ENCODE measurements at regions not wholly inside any gene's neighbourhood (a gene's known extent, or its start where the extent isn't known, plus 50 kb on each side); places are given as distances from the start of the nearest gene placed in this dataset.
A peak's percentile ranks its signal among the peaks of the same experiment; 100 is the strongest.

DNA sequence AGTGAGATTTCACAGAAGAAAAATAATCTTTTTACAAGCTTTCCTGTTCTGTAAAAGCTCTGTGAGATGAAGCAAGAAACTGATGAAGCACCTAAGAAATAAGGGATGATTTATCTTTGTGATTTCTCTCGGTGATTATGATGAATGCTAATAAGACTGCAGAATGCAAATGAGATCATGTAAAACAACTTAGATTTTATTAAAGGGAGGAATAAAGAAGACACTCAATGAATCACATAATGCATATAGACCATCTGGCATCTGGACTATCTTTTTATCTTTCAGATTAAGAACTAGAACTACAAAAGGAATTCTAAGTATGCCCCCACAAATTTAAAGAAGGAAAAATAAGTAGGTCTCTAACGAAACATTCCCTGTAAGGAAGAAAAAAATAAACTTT lies 361.5 kb upstream of the OPRM1 start:
- peak; percentile 30 for DNase-seq (ENCODE audit: low read depth, low spot score)
- Histone ChIP-seq H3K36me3 (ENCODE audit: insufficient read depth, low read length) (no peaks in the 10 kb centered on the region), H3K9me3 (ENCODE audit: low read depth, low read length) (no peaks in the 10 kb centered on the region), H3K9ac (ENCODE audit: insufficient read length) (no peak overlapping the region), H3K4me3 (peak overlapping the region; percentile 14), H3K27ac (peak overlapping the region; percentile 65)
- TF ChIP-seq FOXP2 (optimal IDR thresholded peaks at IDR 0.05; ENCODE audit: control extremely low read depth, extremely low read length, insufficient read depth) (no peak), POLR2AphosphoS5 (IDR thresholded peaks at IDR 0.05; ENCODE audit: borderline replicate concordance, low read depth, low read length) (no peak), EZH2 (IDR thresholded peaks at IDR 0.05) (no peak)

DNA sequence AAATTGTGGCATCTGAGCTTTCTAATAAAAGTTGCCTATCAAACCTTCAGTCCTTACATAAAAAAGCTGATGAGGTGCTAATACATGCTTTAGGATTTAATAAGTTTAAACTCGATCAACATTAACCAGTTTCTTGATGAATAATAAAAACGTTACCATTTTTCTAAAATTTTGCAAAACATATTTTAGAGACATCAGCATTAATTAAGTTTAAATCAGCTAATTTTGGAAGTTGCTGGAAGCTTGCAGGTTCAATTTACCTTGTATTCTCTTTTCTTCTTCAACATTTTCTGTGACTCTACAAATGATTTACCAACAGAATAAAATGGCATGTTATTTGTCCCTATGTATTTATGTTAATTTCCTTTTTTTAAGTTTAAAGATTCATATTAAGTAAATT lies 365.3 kb upstream of the OPRM1 start:
- no peak for DNase-seq (ENCODE audit: low read depth, low spot score)
- Histone ChIP-seq H3K9me3 (ENCODE audit: low read depth, low read length) (no peaks in the 10 kb centered on the region), H3K36me3 (ENCODE audit: insufficient read depth, low read length) (no peaks in the 10 kb centered on the region), H3K4me3 (no peak overlapping the region), H3K9ac (ENCODE audit: insufficient read length) (no peak overlapping the region), H3K27ac (no peak overlapping the region)
- no peak for TF ChIP-seq EZH2 (IDR thresholded peaks at IDR 0.05)
- TF ChIP-seq POLR2AphosphoS5 (IDR thresholded peaks at IDR 0.05; ENCODE audit: borderline replicate concordance, low read depth, low read length) = no peak
- no peak for TF ChIP-seq FOXP2 (optimal IDR thresholded peaks at IDR 0.05; ENCODE audit: control extremely low read depth, extremely low read length, insufficient read depth)

DNA sequence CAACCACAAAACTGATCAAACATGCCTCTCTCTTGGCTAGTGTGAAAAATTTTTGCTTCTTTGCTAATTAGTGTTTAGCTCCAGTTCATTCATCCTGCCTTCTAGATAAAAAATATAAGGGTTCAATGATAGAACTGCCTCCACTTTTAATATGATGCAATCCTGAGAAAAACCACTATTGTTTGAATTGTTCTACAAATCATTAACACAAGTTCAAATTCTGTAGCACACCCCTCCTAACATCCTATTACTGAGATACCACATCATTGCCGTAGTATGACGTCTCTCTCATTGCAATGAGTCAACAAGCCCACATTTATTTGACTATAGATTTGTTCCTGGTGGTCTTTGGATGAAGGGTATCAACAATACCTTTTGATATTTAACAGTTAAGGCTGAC lies 365.8 kb upstream of the OPRM1 start:
- H3K4me3 ChIP-seq = no peak overlapping the region
- H3K27ac ChIP-seq = no peak overlapping the region
- H3K36me3 ChIP-seq (ENCODE audit: insufficient read depth, low read length) = no peaks in the 10 kb centered on the region
- DNase-seq (ENCODE audit: low read depth, low spot score) = no peak
- H3K9ac ChIP-seq (ENCODE audit: insufficient read length) = no peak overlapping the region
- no peaks in the 10 kb centered on the region for H3K9me3 ChIP-seq (ENCODE audit: low read depth, low read length)
- no peak for TF ChIP-seq POLR2AphosphoS5 (IDR thresholded peaks at IDR 0.05; ENCODE audit: borderline replicate concordance, low read depth, low read length)
- no peak for TF ChIP-seq FOXP2 (optimal IDR thresholded peaks at IDR 0.05; ENCODE audit: control extremely low read depth, extremely low read length, insufficient read depth)
- TF ChIP-seq EZH2 (IDR thresholded peaks at IDR 0.05) = no peak

DNA sequence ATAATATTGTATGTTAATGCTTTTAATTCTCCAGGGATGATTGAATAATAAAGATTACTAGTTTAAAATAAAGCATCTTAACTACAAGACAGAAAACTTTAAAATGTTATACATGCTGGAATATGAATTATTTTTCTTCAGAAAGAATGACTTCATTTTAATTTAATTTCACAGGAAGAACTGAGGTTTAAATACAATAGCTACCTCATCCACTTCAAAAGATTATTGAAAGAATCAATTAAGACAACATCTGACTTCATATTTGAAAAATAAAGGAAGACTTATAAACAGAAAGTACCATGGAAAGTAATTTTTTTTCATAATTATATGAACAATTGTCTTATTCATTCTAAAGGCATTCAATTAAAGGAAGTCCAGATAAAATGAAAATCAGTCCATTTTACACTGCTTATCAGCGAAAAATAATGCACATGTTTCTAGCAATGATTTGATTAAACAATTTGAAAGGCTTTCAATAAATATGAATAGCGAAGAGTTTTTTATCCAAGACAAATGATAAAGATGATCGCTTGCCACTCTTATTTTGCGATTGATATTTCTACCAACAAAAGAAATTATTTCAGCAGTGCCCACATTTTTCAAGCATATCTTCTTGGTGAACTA lies 368.5 kb upstream of the OPRM1 start:
- Histone ChIP-seq H3K4me3 (no peak overlapping the region), H3K27ac (no peak overlapping the region), H3K36me3 (ENCODE audit: insufficient read depth, low read length) (no peaks in the 10 kb centered on the region), H3K9ac (ENCODE audit: insufficient read length) (no peak overlapping the region), H3K9me3 (ENCODE audit: low read depth, low read length) (no peaks in the 10 kb centered on the region)
- TF ChIP-seq EZH2 (IDR thresholded peaks at IDR 0.05) (no peak), POLR2AphosphoS5 (IDR thresholded peaks at IDR 0.05; ENCODE audit: borderline replicate concordance, low read depth, low read length) (no peak), FOXP2 (optimal IDR thresholded peaks at IDR 0.05; ENCODE audit: control extremely low read depth, extremely low read length, insufficient read depth) (no peak)
- no peak for DNase-seq (ENCODE audit: low read depth, low spot score)

DNA sequence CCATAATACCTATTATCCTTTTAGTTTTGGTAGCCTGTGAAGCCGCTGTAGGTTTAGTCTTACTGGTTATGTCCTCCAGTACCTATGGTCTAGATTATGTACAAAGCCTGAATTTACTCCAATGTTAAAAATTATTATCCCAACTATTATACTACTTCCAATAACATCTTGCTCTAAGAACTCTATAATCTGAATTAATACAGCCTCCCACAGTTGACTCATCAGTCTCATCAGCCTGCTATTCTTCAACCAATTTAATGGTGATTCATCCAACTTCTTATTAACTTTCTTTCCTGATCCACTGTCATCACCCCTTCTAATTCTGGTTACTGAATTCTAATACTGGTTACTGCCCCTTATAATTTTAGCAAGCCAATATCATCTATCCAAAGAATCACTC lies 370.3 kb upstream of the OPRM1 start:
- no peak for DNase-seq (ENCODE audit: low read depth, low spot score)
- no peak overlapping the region for H3K4me3 ChIP-seq
- H3K36me3 ChIP-seq (ENCODE audit: insufficient read depth, low read length) = no peaks in the 10 kb centered on the region
- H3K9me3 ChIP-seq (ENCODE audit: low read depth, low read length) = no peaks in the 10 kb centered on the region
- TF ChIP-seq POLR2AphosphoS5 (IDR thresholded peaks at IDR 0.05; ENCODE audit: borderline replicate concordance, low read depth, low read length) (no peak), FOXP2 (optimal IDR thresholded peaks at IDR 0.05; ENCODE audit: control extremely low read depth, extremely low read length, insufficient read depth) (no peak), EZH2 (IDR thresholded peaks at IDR 0.05) (no peak)
- H3K9ac ChIP-seq (ENCODE audit: insufficient read length) = no peak overlapping the region
- no peak overlapping the region for H3K27ac ChIP-seq

DNA sequence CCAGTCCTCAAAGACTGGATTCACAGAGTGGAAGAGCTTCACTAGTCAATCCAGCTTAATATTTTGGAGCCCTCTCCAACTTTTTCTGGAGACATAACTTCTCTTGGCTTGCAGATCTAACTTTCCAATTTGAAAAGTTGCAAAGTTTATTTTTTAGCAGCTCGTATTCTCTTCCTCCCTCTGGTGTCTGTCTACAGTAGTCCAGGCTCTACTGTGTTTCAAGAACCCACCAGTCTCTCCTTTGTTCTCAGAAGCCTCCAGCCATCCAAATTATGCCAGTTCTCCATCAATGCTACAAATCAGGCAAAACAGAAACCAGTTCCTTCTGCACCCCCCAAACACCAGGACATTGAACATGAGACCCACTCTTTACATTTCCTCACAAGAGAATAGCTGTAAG lies 376.1 kb upstream of the OPRM1 start:
- Histone ChIP-seq H3K9ac (ENCODE audit: insufficient read length) (no peak overlapping the region), H3K27ac (no peak overlapping the region), H3K4me3 (no peak overlapping the region), H3K36me3 (ENCODE audit: insufficient read depth, low read length) (no peaks in the 10 kb centered on the region), H3K9me3 (ENCODE audit: low read depth, low read length) (peaks cover 5% of the 10 kb centered on the region; the same call in 1 of the 2 replicates)
- no peak for DNase-seq (ENCODE audit: low read depth, low spot score)
- TF ChIP-seq EZH2 (IDR thresholded peaks at IDR 0.05) = no peak
- no peak for TF ChIP-seq FOXP2 (optimal IDR thresholded peaks at IDR 0.05; ENCODE audit: control extremely low read depth, extremely low read length, insufficient read depth)
- no peak for TF ChIP-seq POLR2AphosphoS5 (IDR thresholded peaks at IDR 0.05; ENCODE audit: borderline replicate concordance, low read depth, low read length)

DNA sequence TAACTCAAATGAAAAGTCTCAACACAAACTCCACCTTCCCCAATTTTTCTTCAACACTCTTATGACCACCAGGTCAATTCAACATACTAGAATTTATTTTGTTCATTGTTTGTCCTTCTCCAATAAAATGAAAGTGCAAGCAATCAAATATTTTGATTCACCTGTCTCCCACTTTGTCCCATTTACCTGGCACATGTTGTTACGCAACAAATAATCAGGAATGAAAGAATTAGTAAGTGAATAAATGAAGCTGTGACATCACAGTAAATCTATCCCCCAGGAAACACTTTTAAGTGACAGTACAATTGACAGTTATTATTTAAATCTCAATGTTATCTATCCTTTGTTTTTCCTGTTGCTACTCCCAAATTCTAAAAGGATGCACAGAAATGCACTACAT lies 393.7 kb upstream of the OPRM1 start:
- TF ChIP-seq POLR2AphosphoS5 (IDR thresholded peaks at IDR 0.05; ENCODE audit: borderline replicate concordance, low read depth, low read length) (no peak), EZH2 (IDR thresholded peaks at IDR 0.05) (no peak), FOXP2 (optimal IDR thresholded peaks at IDR 0.05; ENCODE audit: control extremely low read depth, extremely low read length, insufficient read depth) (no peak)
- Histone ChIP-seq H3K27ac (no peak overlapping the region), H3K36me3 (ENCODE audit: insufficient read depth, low read length) (no peaks in the 10 kb centered on the region), H3K9ac (ENCODE audit: insufficient read length) (no peak overlapping the region), H3K4me3 (no peak overlapping the region), H3K9me3 (ENCODE audit: low read depth, low read length) (no peaks in the 10 kb centered on the region)
- no peak for DNase-seq (ENCODE audit: low read depth, low spot score)

DNA sequence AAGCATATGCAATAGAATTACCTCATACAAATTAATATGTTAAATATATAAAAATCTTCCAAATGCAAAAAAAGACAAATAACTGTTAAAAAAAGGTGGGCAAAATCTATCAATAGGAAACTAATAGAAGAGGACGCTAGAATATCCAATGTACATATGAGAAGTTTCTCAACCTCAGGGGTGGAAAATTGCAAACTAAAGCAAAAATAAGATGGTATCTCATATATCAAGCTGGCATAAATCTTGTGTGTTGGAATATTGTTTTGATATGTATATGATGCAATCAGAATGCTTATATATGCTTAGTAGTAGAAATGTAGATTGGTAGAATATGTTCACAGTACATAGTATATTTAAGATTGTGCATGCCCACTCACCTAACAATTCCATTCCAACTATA lies 395.0 kb upstream of the OPRM1 start:
- TF ChIP-seq FOXP2 (optimal IDR thresholded peaks at IDR 0.05; ENCODE audit: control extremely low read depth, extremely low read length, insufficient read depth) (no peak), EZH2 (IDR thresholded peaks at IDR 0.05) (no peak), POLR2AphosphoS5 (IDR thresholded peaks at IDR 0.05; ENCODE audit: borderline replicate concordance, low read depth, low read length) (no peak)
- DNase-seq (ENCODE audit: low read depth, low spot score) = no peak
- Histone ChIP-seq H3K36me3 (ENCODE audit: insufficient read depth, low read length) (no peaks in the 10 kb centered on the region), H3K9me3 (ENCODE audit: low read depth, low read length) (no peaks in the 10 kb centered on the region), H3K27ac (no peak overlapping the region), H3K4me3 (no peak overlapping the region), H3K9ac (ENCODE audit: insufficient read length) (no peak overlapping the region)

DNA sequence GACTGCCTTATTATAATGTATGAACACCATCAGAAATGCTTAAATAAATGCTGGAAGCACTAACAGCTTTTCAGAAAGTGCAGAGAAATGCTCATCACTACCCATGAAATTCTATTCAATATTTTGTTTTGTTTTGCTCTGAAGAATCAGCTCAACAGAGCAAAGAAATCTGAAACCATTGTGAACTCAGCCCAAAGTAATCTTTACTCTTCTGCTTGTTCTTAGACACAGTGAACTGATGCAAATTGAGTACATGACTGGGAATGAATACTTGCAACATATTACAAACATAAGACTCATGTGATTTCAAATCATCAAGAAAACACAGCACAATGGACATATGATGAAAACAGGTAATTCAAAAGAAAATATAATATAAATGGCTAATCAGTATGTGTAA lies 404.6 kb upstream of the OPRM1 start:
- no peaks in the 10 kb centered on the region for H3K9me3 ChIP-seq (ENCODE audit: low read depth, low read length)
- no peak overlapping the region for H3K27ac ChIP-seq
- DNase-seq (ENCODE audit: low read depth, low spot score) = no peak
- H3K36me3 ChIP-seq (ENCODE audit: insufficient read depth, low read length) = no peaks in the 10 kb centered on the region
- TF ChIP-seq FOXP2 (optimal IDR thresholded peaks at IDR 0.05; ENCODE audit: control extremely low read depth, extremely low read length, insufficient read depth) (no peak), EZH2 (IDR thresholded peaks at IDR 0.05) (no peak), POLR2AphosphoS5 (IDR thresholded peaks at IDR 0.05; ENCODE audit: borderline replicate concordance, low read depth, low read length) (no peak)
- no peak overlapping the region for H3K9ac ChIP-seq (ENCODE audit: insufficient read length)
- no peak overlapping the region for H3K4me3 ChIP-seq

All from SK-N-MC (cell line).